SKM-1 (cell line): ENCODE measurements at regions not wholly inside any gene's neighbourhood (a gene's known extent, or its start where the extent isn't known, plus 50 kb on each side); places are given as distances from the start of the nearest gene placed in this dataset.

Experiments
- DNase-seq: peaks from one replicate; lab custom pipeline; 2025; ENCODE audit not compliant: unreplicated experiment; lab: John Stamatoyannopoulos, UW

DNA sequence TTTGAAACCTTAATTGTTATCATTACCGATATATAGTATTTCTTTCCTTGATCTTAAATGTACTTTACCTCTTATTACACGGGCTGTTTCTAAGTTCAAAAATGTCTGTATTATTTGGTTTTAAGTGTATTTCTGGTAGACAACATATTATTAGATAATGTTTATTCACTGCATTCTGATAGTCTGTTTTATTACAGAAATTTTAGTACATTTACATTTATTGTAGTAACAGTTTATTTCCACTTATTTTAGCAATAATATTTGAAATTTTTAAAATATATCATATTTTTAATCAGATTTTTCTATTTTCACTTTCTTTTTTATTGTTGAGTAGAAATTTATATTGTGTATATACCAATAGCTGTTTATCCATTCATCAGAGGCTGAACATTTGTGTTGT is 1195.2 kb downstream of the TBC1D22A start:
- DNase-seq: no peak

DNA sequence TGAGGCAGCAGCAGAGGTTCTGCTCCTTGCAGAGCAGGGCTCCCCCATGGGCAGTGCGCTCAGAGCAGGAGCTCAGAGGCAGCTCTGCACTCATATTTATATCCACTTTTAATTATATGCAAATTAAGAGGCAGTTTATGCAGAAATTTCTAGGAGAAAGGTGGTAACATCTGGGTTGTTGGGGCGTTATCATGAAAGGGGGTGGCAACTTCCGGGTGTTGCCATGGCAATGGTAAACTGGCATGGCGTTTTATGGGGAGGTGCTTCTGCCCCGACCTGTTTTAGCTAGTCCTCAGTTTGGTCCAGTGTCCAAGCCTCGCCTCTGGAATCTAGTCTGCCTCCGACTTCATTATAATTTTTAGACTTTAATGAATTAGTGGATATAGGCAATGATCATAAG is 1191.7 kb downstream of the TBC1D22A start:
- DNase-seq: no peak

DNA sequence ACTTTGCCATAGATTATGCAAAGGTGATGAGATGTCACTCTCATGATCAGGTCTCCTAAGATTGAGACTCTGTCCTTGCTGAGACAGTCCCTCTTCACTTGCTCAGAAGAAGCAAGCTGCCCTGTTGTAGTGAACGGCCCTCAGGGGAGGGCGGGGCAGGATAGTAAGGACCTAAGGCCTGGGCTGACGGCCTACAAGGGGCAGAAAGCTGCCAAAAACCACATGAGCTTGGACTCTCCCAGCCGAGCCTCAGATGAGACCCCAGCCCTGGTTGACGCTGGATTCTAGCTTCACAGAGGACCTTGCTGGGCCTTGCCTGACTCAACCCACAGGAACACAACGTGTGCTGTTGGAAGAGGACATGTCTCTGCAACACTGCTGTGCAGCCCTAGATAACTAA is 1182.5 kb downstream of the TBC1D22A start:
- no peak for DNase-seq

DNA sequence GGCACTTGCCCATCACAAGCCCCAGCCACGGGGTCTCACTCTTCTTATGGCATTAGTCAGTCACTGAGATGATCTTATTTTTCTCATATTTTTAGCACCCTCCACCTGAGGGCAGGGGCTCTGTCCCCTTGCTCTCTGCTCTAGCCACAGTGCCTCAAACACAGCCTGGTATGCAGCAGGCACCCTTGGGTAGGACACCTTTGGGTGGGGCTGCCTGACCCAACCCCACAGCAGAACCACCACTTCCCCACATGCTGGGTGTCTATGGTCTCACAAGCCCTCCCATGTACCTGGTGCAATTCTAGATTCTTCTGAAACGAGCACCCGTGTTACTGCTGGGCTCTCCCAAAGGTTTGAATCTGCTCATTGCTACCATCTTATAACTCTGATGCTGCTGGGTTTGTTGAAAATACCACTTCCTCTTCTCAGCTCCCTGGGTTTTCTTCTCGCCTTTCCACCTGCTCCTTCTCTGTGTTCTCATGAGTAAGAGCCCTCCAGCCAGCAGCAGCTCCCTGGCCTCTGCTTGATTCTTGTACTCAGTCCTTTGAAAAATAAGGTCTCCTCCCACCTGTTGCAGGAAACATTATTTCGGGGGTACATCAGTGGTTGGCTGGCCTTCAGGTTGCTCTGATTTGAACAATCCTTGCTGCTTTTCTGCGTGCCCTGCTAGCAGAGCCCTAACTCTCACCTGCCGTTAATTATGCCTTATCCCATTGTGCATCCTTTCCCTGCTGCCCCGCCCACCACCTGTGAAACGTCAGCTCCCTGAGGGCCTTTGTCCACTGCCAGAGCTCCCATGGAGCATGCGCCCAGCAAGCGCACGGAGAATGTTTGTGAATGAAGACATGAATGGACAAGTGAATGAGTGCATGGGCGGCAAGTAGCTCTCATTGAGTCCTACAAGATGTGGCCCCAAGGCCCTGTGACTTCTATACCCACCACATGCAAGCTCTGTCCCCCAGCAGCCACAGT is 1181.6 kb downstream of the TBC1D22A start:
- no peak for DNase-seq

DNA sequence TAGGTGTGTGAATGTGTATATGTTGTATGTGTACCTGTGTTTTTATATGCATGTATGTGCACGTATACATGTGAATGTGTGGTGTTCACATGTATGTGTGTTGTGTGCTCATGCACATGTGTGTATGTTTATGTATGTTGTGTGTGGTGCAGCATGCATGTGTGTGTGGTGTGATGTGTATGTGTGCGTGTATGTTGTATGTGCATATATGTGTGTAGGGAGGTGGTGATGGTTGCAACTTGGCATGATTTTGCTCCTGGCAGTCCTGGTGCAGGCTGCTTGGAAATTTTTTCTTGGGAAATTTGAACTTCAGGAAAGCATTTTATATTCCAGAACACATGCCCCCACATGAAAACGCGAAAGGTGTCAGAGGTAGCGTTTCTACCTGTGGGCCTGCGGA is 1177.8 kb downstream of the TBC1D22A start:
- no peak for DNase-seq

DNA sequence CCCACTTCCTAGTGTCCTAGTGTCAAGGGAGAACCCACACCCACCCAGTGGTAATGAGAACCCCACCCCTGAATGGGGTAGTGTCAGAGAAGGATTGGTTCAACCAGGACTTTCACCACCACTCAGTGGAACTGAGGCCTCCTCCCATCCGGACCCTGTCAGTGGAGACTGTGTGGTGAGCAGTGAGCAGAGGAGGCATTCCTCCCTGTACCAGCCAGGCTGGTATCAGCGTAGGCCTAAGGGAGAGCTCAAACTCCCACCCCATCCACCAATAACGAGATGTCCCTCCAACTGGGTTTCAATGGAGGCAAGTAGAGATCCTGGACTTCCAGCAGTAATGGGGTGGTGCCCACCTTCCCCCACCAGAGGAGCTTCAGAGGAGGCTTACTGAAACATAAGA is 1171.4 kb downstream of the TBC1D22A start:
- DNase-seq: no peak

DNA sequence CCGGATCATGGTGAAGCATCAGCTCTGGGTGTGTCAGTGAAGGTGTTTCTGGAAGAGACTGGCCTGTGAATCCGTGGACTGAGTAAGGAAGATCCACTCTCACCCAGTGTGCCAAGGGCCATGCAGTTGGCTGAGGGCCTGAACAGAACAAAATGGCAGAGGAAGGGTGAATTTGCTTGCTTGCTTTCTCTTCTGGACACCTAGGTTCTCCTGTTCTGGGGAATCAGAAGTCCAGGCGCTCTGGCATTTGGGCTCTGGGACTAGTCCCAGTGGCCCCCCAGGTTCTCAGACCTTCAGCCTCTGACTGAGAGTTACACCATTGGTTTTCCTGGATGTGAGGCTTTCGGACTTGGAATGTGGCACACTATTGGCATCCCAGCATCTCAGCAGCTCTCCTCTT is 1170.8 kb downstream of the TBC1D22A start:
- DNase-seq: no peak

DNA sequence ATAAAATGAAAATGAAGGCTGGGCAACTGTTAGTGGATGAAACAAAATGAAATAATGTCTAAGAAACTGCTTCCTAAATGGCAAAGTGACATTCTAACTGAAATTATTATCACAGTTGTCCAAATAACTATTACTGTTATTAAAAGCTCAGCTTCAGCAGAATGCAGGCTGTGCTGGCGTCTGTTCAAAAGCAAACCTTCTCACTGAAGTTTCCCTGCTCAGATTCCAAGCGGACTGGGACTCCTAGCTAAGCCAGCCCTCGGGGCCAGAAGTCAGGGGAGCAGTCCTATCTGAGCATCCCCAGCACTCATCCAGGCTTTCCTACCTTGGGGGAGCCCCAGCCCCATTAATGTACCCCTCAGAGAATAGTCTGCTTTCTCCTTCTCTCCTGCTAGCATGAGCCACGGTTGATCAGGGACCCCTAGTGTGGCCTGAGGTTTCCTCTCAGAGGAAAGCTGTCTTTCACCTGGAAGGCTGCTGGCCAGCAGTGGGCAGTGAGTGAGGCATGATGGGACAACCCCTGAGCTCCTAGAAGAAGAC is 1167.3 kb downstream of the TBC1D22A start:
- DNase-seq: no peak

DNA sequence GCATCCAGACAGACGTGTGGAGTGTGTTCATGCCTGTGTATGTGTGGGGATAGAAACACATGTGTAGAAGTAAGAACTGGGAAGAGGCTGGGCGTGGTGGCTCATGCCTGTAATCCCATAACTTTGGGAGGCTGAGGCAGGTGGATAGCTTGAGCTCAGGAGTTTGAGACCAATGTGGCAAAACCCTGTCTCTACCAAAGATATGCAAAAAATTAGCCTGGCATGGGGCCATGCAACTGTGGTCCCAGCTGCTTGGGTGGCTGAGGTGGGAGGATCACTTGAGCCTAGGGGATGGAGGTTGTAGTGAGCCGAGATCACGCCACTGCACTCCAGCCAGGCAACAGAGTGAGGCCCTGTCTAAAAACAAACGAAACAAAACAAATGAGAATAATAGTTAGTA is 1166.6 kb downstream of the TBC1D22A start:
- no peak for DNase-seq

DNA sequence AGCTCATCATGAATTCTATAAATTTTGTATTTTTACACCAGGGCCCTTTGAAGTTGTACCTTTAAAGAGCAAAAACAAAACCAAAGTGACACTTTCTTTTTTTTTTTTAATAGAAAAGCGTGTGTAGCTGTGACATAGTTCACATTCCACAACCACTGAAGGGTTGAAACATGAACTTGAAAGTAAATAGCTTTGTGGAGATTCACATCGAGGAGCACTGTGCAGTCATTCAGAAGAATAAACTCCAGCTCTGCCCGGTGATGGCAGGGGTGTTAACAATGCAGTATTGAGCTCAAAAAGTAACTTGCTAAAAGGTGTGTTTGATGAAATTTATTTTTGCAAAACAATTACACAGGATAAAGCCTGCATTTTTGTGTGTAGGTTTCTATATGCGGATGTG is 1166.2 kb downstream of the TBC1D22A start:
- no peak for DNase-seq

DNA sequence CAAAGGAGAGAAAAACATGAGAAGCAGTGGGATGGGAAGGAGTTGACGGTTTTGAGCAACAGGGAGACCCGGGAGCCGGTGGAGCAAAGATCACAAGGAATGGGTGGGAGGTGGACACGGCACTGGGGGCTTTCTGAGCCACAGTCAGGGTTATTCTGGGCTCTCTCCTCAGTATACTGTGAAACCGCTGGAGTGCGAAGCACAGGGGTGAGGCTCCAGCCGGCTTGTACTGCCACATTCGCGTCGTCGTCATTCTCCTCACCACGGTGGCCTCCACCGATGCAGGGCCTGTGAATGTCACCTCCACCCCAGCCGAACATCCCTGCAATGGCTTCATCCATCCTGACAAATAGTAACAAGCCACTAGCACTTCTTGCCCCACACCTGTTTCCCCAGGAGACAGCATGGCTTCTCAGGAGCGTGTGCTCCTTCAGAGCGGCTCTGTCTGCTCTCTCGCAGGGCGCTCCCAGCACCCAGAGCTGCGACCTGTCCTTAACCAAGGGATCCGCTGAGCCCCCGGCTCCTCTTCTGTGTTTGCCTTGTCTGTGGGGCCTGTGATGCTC is 1165.3 kb downstream of the TBC1D22A start:
- DNase-seq: no peak

DNA sequence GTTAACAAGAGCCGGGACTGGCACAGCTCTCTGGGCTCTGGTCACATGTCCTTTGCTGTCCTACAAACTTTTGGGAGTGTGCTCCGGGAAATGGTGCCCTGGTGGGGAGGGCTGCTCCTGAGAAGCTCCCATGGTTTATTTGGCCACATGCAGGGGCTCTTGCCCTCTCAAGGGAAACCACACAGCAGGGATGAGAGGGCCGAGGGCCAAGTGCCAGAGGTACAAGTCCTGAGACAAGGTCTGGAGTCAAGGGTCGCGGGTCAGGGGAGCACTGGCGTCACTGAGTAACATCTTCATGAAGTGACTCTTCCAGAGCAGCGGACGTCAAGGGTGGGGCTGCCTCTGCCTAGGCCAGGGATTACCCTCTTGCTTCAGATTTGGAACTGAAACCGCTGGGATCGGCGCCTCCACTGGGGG is 1160.6 kb downstream of the TBC1D22A start:
- no peak for DNase-seq

DNA sequence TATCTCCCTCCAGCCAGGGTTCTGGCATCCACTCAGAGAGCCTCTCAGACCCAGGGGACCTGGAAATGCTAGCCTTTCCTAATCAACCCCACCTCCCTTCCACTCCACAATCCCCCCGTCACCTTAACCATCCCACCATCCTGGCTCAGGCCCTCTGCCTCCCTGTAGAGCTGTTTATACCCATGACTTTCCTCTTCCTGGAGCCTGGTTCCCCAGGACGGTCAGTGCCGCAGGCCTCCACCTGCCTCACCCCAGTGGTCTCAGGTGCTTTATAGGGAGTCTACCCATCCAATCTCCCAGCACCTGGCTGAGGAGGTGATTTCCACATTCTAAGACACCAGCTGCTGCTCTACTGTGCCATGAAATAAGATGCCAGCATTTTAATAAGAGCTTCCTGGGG is 1159.5 kb downstream of the TBC1D22A start:
- no peak for DNase-seq

DNA sequence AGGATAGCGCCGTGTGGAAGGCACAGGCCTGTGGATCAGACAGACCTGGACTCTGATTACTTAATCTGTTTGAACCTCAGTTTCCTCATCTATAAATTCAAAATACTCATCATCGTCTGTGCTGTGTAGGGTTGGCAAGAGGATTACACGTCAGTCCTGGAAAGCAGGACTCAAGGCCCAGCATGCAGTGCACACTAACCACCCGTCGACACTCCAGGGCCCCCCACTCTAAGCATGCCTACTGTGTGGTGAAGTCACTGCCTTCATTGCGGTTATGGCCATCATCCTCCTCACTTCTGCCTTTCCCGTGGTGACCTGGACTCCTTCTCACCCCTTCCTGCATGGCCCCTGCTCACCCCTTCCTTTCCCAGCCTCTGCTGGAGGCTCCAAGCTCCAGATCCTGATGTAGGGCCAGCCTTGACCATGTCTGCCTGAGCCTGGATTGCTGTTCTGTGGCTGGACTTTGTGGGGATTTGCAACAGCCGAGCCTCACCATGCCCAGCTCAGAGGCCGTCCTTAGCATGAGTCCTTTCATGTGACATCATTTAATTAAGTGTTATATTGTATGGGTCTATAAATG is 1158.0 kb downstream of the TBC1D22A start:
- DNase-seq: no peak

DNA sequence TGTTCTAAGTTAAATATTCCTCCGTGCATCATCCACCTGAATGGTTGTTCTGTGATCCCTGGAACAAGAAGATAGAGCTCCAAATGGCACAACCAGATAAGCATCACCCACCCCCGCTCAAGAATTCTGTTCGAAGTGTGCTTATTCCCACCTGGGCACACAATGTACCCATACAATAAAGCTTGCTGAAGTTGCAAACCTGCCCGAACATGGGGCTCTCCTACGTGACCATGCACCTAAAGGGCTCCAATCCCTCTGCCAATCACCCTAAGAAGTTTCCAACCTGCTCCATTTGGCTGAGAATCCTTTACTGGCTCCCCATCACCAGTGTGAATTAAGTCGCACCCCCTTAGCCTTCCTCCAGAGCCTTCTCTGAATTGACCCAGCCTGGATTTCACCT is 1157.4 kb downstream of the TBC1D22A start:
- no peak for DNase-seq

DNA sequence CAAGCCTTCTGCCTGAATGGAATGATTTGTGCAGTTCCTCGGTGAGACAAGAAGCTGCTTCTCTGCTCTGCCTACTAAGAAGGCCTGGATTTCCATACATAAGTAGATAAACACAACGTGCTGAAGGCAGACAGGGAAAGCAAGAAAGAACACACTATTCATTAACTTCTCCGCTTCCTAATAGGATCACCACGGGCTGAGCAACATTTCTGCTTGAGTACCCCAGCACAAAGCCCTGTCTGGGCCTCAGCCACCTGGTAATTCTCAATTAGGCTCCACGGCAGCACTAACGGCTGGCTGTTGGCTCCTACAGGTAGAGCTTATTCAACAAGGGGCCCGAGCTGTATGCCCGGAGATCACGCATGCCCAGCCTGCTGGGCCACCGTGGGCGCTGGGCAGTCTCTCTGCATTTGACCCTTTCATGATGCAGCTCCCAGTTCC is 1156.6 kb downstream of the TBC1D22A start:
- no peak for DNase-seq

DNA sequence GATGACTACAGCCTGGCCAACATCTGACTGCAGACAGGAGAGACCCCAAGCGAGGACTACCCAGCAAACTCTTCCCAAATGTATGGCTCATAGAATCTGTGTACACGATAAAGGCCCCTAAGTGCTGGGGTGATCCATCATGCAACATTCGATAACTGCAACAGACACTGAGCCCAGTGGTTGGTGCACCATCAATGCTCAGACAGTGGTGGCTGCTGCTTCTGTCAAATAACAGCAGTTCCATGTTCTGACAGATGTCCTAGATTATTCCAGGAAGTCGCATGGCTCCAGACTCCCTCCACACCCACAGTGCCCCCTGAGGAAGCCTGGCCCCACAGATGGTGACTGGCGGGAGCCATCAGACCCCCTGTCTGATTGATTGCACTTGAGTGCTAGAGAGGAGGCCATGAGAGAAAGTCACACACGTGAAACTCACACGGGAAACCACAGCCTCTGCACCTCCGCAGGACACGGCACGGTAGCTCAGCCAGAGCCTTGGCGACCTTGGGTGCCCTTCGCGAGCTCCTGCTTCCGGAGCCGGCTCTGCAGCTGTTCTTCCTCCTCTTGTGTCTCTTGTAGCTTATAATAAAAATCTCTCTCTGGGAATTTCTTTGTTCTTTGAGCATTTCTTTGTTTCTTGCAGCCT is 1155.9 kb downstream of the TBC1D22A start:
- DNase-seq: no peak

DNA sequence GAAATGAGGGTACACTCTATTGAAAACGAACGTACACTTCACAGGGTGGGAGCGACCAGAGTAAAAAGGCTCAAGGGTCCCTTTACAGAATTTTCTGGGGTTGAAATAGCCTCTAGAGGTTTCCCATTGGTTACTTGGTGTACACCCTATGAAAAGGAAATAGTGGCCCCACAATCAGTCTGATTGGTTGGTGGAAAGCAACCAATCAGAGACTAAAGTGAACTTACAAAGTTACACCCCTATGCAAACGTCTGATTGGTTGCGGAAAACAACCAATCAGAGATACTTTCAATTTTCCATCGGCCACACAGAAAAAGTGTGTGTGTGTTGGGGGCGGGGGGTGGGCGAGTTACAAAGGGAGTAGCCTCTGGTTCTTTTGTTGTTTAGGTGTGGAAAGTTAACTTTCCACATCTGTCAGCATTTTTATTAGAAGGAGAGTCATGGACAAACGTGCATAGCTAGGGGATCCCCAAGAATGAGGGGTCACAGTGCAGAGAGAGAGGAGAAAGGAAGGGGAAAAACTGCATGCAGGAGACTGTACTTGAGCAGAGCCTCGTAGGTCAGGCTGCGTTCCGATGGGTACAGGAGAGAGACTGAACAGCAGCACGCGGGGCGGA is 1152.1 kb downstream of the TBC1D22A start:
- DNase-seq: no peak

DNA sequence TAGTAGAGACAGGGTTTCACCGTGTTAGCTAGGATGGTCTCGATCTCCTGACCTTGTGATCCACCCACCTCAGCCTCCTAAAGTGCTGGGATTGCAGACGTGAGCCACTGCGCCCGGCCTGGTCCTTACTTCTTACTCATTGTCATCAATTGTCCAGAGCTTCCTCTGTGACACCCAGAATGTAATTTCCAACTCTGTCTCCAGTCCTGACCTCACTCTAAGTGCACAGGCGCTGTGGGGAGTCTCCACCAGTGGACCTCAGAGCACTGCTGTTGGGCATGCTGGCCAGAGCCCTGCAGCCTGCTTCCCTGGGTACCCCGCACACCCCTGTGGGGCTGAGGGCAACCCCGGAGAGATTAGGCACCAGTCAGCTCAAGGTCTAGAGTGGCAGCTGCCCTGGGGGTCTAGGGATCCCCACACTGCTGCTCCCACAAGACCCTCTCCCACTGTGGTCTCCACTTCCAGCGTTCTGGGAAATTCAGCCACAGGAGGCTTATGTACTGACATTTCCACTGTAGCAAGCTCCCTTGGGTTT is 1140.3 kb downstream of the TBC1D22A start:
- DNase-seq: no peak

DNA sequence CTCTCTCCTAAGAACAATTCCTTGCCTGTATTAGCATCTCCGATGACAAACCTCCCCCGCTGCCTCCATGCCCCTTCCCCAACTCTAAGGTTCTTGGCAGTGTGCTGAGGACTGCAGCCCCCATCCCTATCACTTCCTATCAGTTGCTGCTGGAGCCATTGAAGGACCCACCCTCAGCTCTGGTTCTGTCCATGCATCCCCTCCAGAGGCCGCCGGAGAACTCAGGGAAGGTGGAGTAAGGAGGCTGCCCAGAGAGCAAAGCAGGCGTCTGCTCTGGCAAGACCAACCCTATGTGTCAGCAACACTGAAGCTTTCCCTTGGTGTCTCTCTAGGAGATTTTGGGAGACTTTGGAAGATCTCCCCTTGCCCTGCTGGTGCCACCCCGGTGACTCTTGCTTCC is 1139.5 kb downstream of the TBC1D22A start:
- no peak for DNase-seq

DNA sequence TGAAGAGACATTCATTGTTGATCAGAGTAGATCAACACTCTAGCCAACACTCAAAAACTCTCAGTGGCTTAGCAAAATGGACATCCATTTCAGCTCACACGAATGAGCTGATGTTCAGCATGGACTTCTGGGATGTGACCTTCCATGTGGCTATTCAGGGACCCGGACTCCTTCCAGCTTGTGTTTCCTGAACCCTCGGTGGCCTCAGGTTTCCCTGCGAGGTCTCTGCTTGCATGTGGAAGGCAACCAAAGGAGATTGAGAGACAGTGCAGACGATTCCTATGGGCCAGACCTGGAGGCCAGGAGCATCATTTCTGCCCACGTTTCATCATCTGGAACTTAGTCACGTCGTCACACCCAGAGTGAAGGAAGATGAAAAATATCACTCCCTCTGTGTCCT is 1137.4 kb downstream of the TBC1D22A start:
- DNase-seq: no peak
